ENCODE measurements at regions not wholly inside any gene's neighbourhood (a gene's known extent, or its start where the extent isn't known, plus 50 kb on each side); places are given as distances from the start of the nearest gene placed in this dataset.

GRCh38 chr16:35364263-35364662 is 1904.9 kb downstream of the TP53TG3F start:
- H3K4me1 Mint-ChIP-seq = no peaks in the 10 kb centered on the region
- ChIA-PET POLR2A (no interaction called here), CTCF (no interaction called here)
- Histone ChIP-seq H3K9me3 (ENCODE audit: control insufficient read depth in 2 of 3, low read length in 3 of 3) (peaks cover 0 to 25% (median 0%) of the 10 kb centered on the region in 3 experiments), H3K27me3 (ENCODE audit: control insufficient read depth in 2 of 2, insufficient read depth in 2 of 2, low read length in 2 of 2) (no peaks in the 10 kb centered on the region), H3K36me3 (ENCODE audit: control insufficient read depth in 2 of 3, insufficient read depth in 3 of 3, low read length in 3 of 3) (no peaks in the 10 kb centered on the region), H3K27ac (ENCODE audit: low read depth, low read length) (no peak overlapping the region), H3K4me1 (ENCODE audit: control insufficient read depth in 2 of 2, insufficient read depth in 2 of 2, low read length in 2 of 2) (no peaks in the 10 kb centered on the region), H3K4me3 (ENCODE audit: low read length) (no peak overlapping the region)
- DNase-seq (no peak), ATAC-seq (no peak)
- peaks cover 0 to 54% (median 21%) of the 10 kb centered on the region in 11 donors for H3K9me3 Mint-ChIP-seq
- no peak overlapping the region for H3K4me3 Mint-ChIP-seq
- no peak overlapping the region for H3K27ac Mint-ChIP-seq
- H3K36me3 Mint-ChIP-seq = no peaks in the 10 kb centered on the region
- H3K27me3 Mint-ChIP-seq = no peaks in the 10 kb centered on the region
- intact Hi-C loops (cut with micrococcal nuclease) = no loop called here

- Histone ChIP-seq H3K4me1 (ENCODE audit: control insufficient read depth in 2 of 2, insufficient read depth in 2 of 2, low read length in 2 of 2) (no peaks in the 10 kb centered on the region), H3K27ac (ENCODE audit: low read depth, low read length) (no peak overlapping the region), H3K4me3 (ENCODE audit: low read length) (no peak overlapping the region), H3K9me3 (ENCODE audit: control insufficient read depth in 2 of 3, low read length in 3 of 3) (peaks cover 0 to 30% (median 0%) of the 10 kb centered on the region in 3 experiments), H3K27me3 (ENCODE audit: control insufficient read depth in 2 of 2, insufficient read depth in 2 of 2, low read length in 2 of 2) (no peaks in the 10 kb centered on the region), H3K36me3 (ENCODE audit: control insufficient read depth in 2 of 3, insufficient read depth in 3 of 3, low read length in 3 of 3) (no peaks in the 10 kb centered on the region)
- ChIA-PET CTCF (no interaction called here), POLR2A (no interaction called here)
- no peaks in the 10 kb centered on the region for H3K36me3 Mint-ChIP-seq
- intact Hi-C loops (cut with micrococcal nuclease) = no loop called here
- H3K27ac Mint-ChIP-seq = no peak overlapping the region
- ATAC-seq (no peak), DNase-seq (no peak)
- H3K4me3 Mint-ChIP-seq = no peak overlapping the region
- H3K9me3 Mint-ChIP-seq = peaks cover 6 to 69% (median 21%) of the 10 kb centered on the region in 11 donors
- no peaks in the 10 kb centered on the region for H3K27me3 Mint-ChIP-seq
- H3K4me1 Mint-ChIP-seq = no peaks in the 10 kb centered on the region
Measured at GRCh38 chr16:35365675-35366074, 1906.3 kb downstream of the TP53TG3F start.

GRCh38 chr16:35370617-35371016 is 1911.2 kb downstream of the TP53TG3F start:
- Histone ChIP-seq H3K27me3 (ENCODE audit: control insufficient read depth in 2 of 2, insufficient read depth in 2 of 2, low read length in 2 of 2) (no peaks in the 10 kb centered on the region), H3K4me3 (ENCODE audit: low read length) (no peak overlapping the region), H3K27ac (ENCODE audit: low read depth, low read length) (no peak overlapping the region), H3K4me1 (ENCODE audit: control insufficient read depth in 2 of 2, insufficient read depth in 2 of 2, low read length in 2 of 2) (no peaks in the 10 kb centered on the region), H3K9me3 (ENCODE audit: control insufficient read depth in 2 of 3, low read length in 3 of 3) (peaks cover 0 to 18% (median 0%) of the 10 kb centered on the region in 3 experiments), H3K36me3 (ENCODE audit: control insufficient read depth in 2 of 3, insufficient read depth in 3 of 3, low read length in 3 of 3) (no peaks in the 10 kb centered on the region)
- Mint-ChIP-seq H3K27ac (no peak overlapping the region), H3K4me3 (no peak overlapping the region), H3K4me1 (no peaks in the 10 kb centered on the region), H3K27me3 (no peaks in the 10 kb centered on the region), H3K36me3 (no peaks in the 10 kb centered on the region), H3K9me3 (peaks cover 0 to 60% (median 26%) of the 10 kb centered on the region in 11 donors)
- ChIA-PET CTCF (no interaction called here), POLR2A (no interaction called here)
- DNase-seq (no peak), ATAC-seq (no peak)
- intact Hi-C loops (cut with micrococcal nuclease) = no loop called here

GRCh38 chr16:35377142-35377541 is 1917.7 kb downstream of the TP53TG3F start:
- Histone ChIP-seq H3K27ac (ENCODE audit: low read depth, low read length) (no peak overlapping the region), H3K27me3 (ENCODE audit: control insufficient read depth in 2 of 2, insufficient read depth in 2 of 2, low read length in 2 of 2) (no peaks in the 10 kb centered on the region), H3K4me1 (ENCODE audit: control insufficient read depth in 2 of 2, insufficient read depth in 2 of 2, low read length in 2 of 2) (no peaks in the 10 kb centered on the region), H3K9me3 (ENCODE audit: control insufficient read depth in 2 of 3, low read length in 3 of 3) (peaks cover 0 to 16% (median 0%) of the 10 kb centered on the region in 3 experiments), H3K4me3 (ENCODE audit: low read length) (no peak overlapping the region), H3K36me3 (ENCODE audit: control insufficient read depth in 2 of 3, insufficient read depth in 3 of 3, low read length in 3 of 3) (no peaks in the 10 kb centered on the region)
- H3K4me3 Mint-ChIP-seq = no peak overlapping the region
- POLR2A ChIA-PET = no interaction called here
- H3K36me3 Mint-ChIP-seq = peaks cover 0 to 4% (median 0%) of the 10 kb centered on the region in 5 donors
- H3K27me3 Mint-ChIP-seq = no peaks in the 10 kb centered on the region
- no peaks in the 10 kb centered on the region for H3K4me1 Mint-ChIP-seq
- CTCF ChIA-PET = no interaction called here
- intact Hi-C loops (cut with micrococcal nuclease) = no loop called here
- ATAC-seq (no peak), DNase-seq (no peak)
- peaks cover 8 to 64% (median 19%) of the 10 kb centered on the region in 11 donors for H3K9me3 Mint-ChIP-seq
- H3K27ac Mint-ChIP-seq = no peak overlapping the region

GRCh38 chr16:35386619-35387018 is 1927.2 kb downstream of the TP53TG3F start:
- Histone ChIP-seq H3K4me3 (ENCODE audit: low read length) (no peak overlapping the region), H3K27ac (ENCODE audit: low read depth, low read length) (no peak overlapping the region), H3K27me3 (ENCODE audit: control insufficient read depth in 2 of 2, insufficient read depth in 2 of 2, low read length in 2 of 2) (no peaks in the 10 kb centered on the region), H3K9me3 (ENCODE audit: control insufficient read depth in 2 of 3, low read length in 3 of 3) (peaks cover 0 to 10% (median 0%) of the 10 kb centered on the region in 3 experiments), H3K4me1 (ENCODE audit: control insufficient read depth in 2 of 2, insufficient read depth in 2 of 2, low read length in 2 of 2) (no peaks in the 10 kb centered on the region), H3K36me3 (ENCODE audit: control insufficient read depth in 2 of 3, insufficient read depth in 3 of 3, low read length in 3 of 3) (no peaks in the 10 kb centered on the region)
- Mint-ChIP-seq H3K4me3 (no peak overlapping the region), H3K4me1 (no peaks in the 10 kb centered on the region), H3K27me3 (no peaks in the 10 kb centered on the region), H3K27ac (no peak overlapping the region), H3K9me3 (peaks cover 0 to 52% (median 15%) of the 10 kb centered on the region in 11 donors), H3K36me3 (peaks cover 0 to 4% (median 0%) of the 10 kb centered on the region in 5 donors)
- no peak for ATAC-seq
- DNase-seq = no peak
- CTCF ChIA-PET = no interaction called here
- intact Hi-C loops (cut with micrococcal nuclease) = no loop called here
- POLR2A ChIA-PET = no interaction called here

GRCh38 chr16:35391328-35391727 is 1931.9 kb downstream of the TP53TG3F start:
- no peaks in the 10 kb centered on the region for H3K27me3 Mint-ChIP-seq
- intact Hi-C loops (cut with micrococcal nuclease) = no loop called here
- H3K36me3 ChIP-seq (ENCODE audit: control insufficient read depth in 2 of 3, insufficient read depth in 3 of 3, low read length in 3 of 3) = no peaks in the 10 kb centered on the region
- peaks cover 0 to 27% (median 0%) of the 10 kb centered on the region in 3 experiments for H3K9me3 ChIP-seq (ENCODE audit: control insufficient read depth in 2 of 3, low read length in 3 of 3)
- ChIA-PET POLR2A (no interaction called here), CTCF (no interaction called here)
- peaks cover 0 to 4% (median 0%) of the 10 kb centered on the region in 5 donors for H3K36me3 Mint-ChIP-seq
- no peak overlapping the region for H3K27ac Mint-ChIP-seq
- H3K4me1 ChIP-seq (ENCODE audit: control insufficient read depth in 2 of 2, insufficient read depth in 2 of 2, low read length in 2 of 2) = no peaks in the 10 kb centered on the region
- H3K4me1 Mint-ChIP-seq = no peaks in the 10 kb centered on the region
- DNase-seq (no peak), ATAC-seq (no peak)
- no peaks in the 10 kb centered on the region for H3K27me3 ChIP-seq (ENCODE audit: control insufficient read depth in 2 of 2, insufficient read depth in 2 of 2, low read length in 2 of 2)
- no peak overlapping the region for H3K4me3 ChIP-seq (ENCODE audit: low read length)
- H3K9me3 Mint-ChIP-seq = peaks cover 0 to 49% (median 14%) of the 10 kb centered on the region in 11 donors
- H3K4me3 Mint-ChIP-seq = no peak overlapping the region
- no peak overlapping the region for H3K27ac ChIP-seq (ENCODE audit: low read depth, low read length)

- ATAC-seq (no peak), DNase-seq (no peak)
- Histone ChIP-seq H3K27me3 (ENCODE audit: control insufficient read depth in 2 of 2, insufficient read depth in 2 of 2, low read length in 2 of 2) (no peaks in the 10 kb centered on the region), H3K36me3 (ENCODE audit: control insufficient read depth in 2 of 3, insufficient read depth in 3 of 3, low read length in 3 of 3) (no peaks in the 10 kb centered on the region), H3K4me3 (ENCODE audit: low read length) (no peak overlapping the region), H3K9me3 (ENCODE audit: control insufficient read depth in 2 of 3, low read length in 3 of 3) (peaks cover 0 to 33% (median 0%) of the 10 kb centered on the region in 3 experiments), H3K27ac (ENCODE audit: low read depth, low read length) (no peak overlapping the region), H3K4me1 (ENCODE audit: control insufficient read depth in 2 of 2, insufficient read depth in 2 of 2, low read length in 2 of 2) (no peaks in the 10 kb centered on the region)
- intact Hi-C loops (cut with micrococcal nuclease) = no loop called here
- Mint-ChIP-seq H3K36me3 (peaks cover 0 to 5% (median 0%) of the 10 kb centered on the region in 5 donors), H3K4me1 (no peaks in the 10 kb centered on the region), H3K27ac (no peak overlapping the region), H3K27me3 (no peaks in the 10 kb centered on the region), H3K4me3 (no peak overlapping the region), H3K9me3 (peaks cover 0 to 51% (median 19%) of the 10 kb centered on the region in 11 donors)
- ChIA-PET POLR2A (no interaction called here), CTCF (no interaction called here)
Measured at GRCh38 chr16:35398180-35398579, 1938.8 kb downstream of the TP53TG3F start.

Data from naive thymus-derived CD4-positive, alpha-beta T cell (primary cell).